ENCODE measurements at regions not wholly inside any gene's neighbourhood (a gene's known extent, or its start where the extent isn't known, plus 50 kb on each side); places are given as distances from the start of the nearest gene placed in this dataset.

DNA sequence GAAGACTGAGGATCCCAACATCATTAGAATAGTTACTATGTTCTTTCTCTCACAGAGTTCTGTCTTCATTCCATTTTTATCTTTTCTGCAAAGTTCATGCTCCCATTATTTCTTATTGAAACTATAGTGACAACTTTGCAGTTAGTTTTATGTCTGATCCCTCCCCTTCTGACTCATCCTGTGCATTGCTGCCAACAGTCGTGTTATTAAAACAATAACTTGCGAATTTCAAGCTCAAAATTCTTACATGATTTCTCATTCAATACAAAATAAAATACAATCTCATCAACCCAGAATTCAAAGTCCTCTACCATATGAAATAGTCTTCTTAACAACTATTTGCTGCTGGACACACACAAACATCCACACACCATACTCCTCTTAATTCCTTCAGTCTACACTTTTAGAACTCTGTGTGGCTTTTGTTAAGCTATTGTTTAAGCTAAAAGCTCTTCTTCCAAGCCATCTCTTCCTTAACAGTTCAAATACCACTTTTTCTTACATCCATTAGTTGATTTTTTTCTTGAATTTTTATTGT lies 261.4 kb upstream of the IRAK1BP1 start:
- no peak overlapping the region for H3K18ac ChIP-seq (ENCODE audit: low read length)
- H3K4me1 ChIP-seq (ENCODE audit: control insufficient read depth, low read depth, low read length), result no peaks in the 10 kb centered on the region
- H3K9ac ChIP-seq (ENCODE audit: low read length), result no peak overlapping the region
- no peak overlapping the region for H4K5ac ChIP-seq (ENCODE audit: low read length)
- H3K56ac ChIP-seq (ENCODE audit: low read length), result no peak overlapping the region
- WGBS (ENCODE audit: extremely low coverage, insufficient coverage, low lambda C conversion rate), result 100% methylated on average over 1 of the region's 2 CpGs
- no peak overlapping the region for H3K27ac ChIP-seq (ENCODE audit: low read depth, low read length)
- H2BK5ac ChIP-seq (ENCODE audit: low read length), result no peak overlapping the region
- H3K79me1 ChIP-seq (ENCODE audit: low read length), result no peaks in the 10 kb centered on the region
- no peak overlapping the region for H2BK120ac ChIP-seq (ENCODE audit: low read depth, low read length)
- no peak overlapping the region for H3K4ac ChIP-seq (ENCODE audit: low read depth, low read length)
- no peak overlapping the region for H2BK15ac ChIP-seq (replicated peaks; ENCODE audit: low read depth)
- H3K27me3 ChIP-seq (ENCODE audit: insufficient read depth, low read length, poor library complexity), result no peaks in the 10 kb centered on the region
- H4K8ac ChIP-seq (ENCODE audit: low read depth, low read length), result no peak overlapping the region
- H3K4me3 ChIP-seq (ENCODE audit: low read length), result no peak overlapping the region
- no peak for DNase-seq
- H3K36me3 ChIP-seq (ENCODE audit: control insufficient read depth, insufficient read depth, low read length), result no peaks in the 10 kb centered on the region
- H3K79me2 ChIP-seq (ENCODE audit: control insufficient read depth, insufficient read depth, low read length), result no peaks in the 10 kb centered on the region
- H3K23ac ChIP-seq (ENCODE audit: low read length), result no peak overlapping the region
- H2AK5ac ChIP-seq (ENCODE audit: low read length), result no peak overlapping the region
- no peak overlapping the region for H3K4me2 ChIP-seq (ENCODE audit: low read length)

DNA sequence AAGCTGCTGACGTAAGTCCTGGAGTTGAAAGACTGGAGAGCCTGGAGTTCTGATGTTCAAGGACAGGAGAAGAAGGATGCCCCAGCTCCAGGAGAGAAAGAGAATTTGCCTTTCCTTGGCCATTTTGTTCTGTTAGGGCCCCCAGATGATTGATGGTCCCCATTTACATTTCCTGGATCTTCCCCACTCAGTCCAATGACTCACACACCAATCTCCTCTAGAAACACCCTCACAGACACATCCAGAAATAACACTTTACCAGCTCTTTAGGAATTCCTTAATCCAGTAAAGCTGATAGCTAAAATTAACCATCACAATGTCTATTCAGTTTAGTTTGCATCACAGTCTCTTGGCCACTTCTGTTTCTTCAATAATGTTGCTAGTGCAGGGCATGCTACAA lies 260.2 kb upstream of the IRAK1BP1 start:
- Histone ChIP-seq H3K4me1 (ENCODE audit: control insufficient read depth, low read depth, low read length) (no peaks in the 10 kb centered on the region), H2BK5ac (ENCODE audit: low read length) (no peak overlapping the region), H2AK5ac (ENCODE audit: low read length) (no peak overlapping the region), H3K36me3 (ENCODE audit: control insufficient read depth, insufficient read depth, low read length) (no peaks in the 10 kb centered on the region), H3K79me2 (ENCODE audit: control insufficient read depth, insufficient read depth, low read length) (no peaks in the 10 kb centered on the region), H2BK120ac (ENCODE audit: low read depth, low read length) (no peak overlapping the region), H3K79me1 (ENCODE audit: low read length) (no peaks in the 10 kb centered on the region), H3K23ac (ENCODE audit: low read length) (no peak overlapping the region), H4K8ac (ENCODE audit: low read depth, low read length) (no peak overlapping the region), H3K4me2 (ENCODE audit: low read length) (no peak overlapping the region), H3K56ac (ENCODE audit: low read length) (no peak overlapping the region), H3K27me3 (ENCODE audit: insufficient read depth, low read length, poor library complexity) (no peaks in the 10 kb centered on the region), H3K9ac (ENCODE audit: low read length) (no peak overlapping the region), H3K4ac (ENCODE audit: low read depth, low read length) (no peak overlapping the region), H3K4me3 (ENCODE audit: low read length) (no peak overlapping the region), H4K5ac (ENCODE audit: low read length) (no peak overlapping the region), H3K18ac (ENCODE audit: low read length) (no peak overlapping the region), H3K27ac (ENCODE audit: low read depth, low read length) (no peak overlapping the region), H2BK15ac (replicated peaks; ENCODE audit: low read depth) (no peak overlapping the region)
- no peak for DNase-seq
- no CpG with 5 or more reads among the region's 1 CpG for WGBS (ENCODE audit: extremely low coverage, insufficient coverage, low lambda C conversion rate)

DNA sequence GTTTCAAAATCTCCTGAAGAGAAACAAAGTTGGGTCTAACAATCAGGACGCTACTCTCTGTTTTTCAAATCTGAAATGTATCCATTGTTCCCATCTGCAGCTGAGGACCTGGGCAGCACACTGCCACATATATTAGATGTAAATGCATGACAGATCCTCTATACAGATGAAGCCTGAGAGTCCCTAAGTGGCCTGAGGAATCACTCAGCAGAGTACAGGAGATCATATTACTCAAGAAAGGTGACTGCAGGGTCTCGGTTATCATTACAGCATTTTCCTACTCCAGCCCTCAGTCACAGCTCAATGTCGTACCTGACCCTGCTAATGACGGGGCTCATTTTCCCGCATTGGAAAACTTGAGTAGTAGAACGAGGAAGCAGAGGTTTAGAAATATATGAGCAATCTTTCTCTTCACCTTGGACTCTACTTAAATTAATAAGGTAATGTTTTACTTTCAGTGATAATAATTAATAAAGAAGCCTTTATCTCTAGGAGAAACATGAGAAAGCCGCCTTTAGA lies 256.2 kb upstream of the IRAK1BP1 start:
- no peak overlapping the region for H2BK5ac ChIP-seq (ENCODE audit: low read length)
- no peak overlapping the region for H3K18ac ChIP-seq (ENCODE audit: low read length)
- no peak overlapping the region for H2AK5ac ChIP-seq (ENCODE audit: low read length)
- no peak overlapping the region for H4K8ac ChIP-seq (ENCODE audit: low read depth, low read length)
- no peaks in the 10 kb centered on the region for H3K79me1 ChIP-seq (ENCODE audit: low read length)
- H3K79me2 ChIP-seq (ENCODE audit: control insufficient read depth, insufficient read depth, low read length), result no peaks in the 10 kb centered on the region
- H3K27ac ChIP-seq (ENCODE audit: low read depth, low read length), result no peak overlapping the region
- no peaks in the 10 kb centered on the region for H3K4me1 ChIP-seq (ENCODE audit: control insufficient read depth, low read depth, low read length)
- H3K23ac ChIP-seq (ENCODE audit: low read length), result no peak overlapping the region
- H3K36me3 ChIP-seq (ENCODE audit: control insufficient read depth, insufficient read depth, low read length), result no peaks in the 10 kb centered on the region
- no peak overlapping the region for H3K4me2 ChIP-seq (ENCODE audit: low read length)
- no peaks in the 10 kb centered on the region for H3K27me3 ChIP-seq (ENCODE audit: insufficient read depth, low read length, poor library complexity)
- no peak overlapping the region for H3K56ac ChIP-seq (ENCODE audit: low read length)
- DNase-seq, result peak; percentile 18
- WGBS (ENCODE audit: extremely low coverage, insufficient coverage, low lambda C conversion rate), result no CpG with 5 or more reads among the region's 7 CpGs
- H4K5ac ChIP-seq (ENCODE audit: low read length), result no peak overlapping the region
- no peak overlapping the region for H3K9ac ChIP-seq (ENCODE audit: low read length)
- H3K4me3 ChIP-seq (ENCODE audit: low read length), result no peak overlapping the region
- no peak overlapping the region for H3K4ac ChIP-seq (ENCODE audit: low read depth, low read length)
- no peak overlapping the region for H2BK15ac ChIP-seq (replicated peaks; ENCODE audit: low read depth)
- no peak overlapping the region for H2BK120ac ChIP-seq (ENCODE audit: low read depth, low read length)

DNA sequence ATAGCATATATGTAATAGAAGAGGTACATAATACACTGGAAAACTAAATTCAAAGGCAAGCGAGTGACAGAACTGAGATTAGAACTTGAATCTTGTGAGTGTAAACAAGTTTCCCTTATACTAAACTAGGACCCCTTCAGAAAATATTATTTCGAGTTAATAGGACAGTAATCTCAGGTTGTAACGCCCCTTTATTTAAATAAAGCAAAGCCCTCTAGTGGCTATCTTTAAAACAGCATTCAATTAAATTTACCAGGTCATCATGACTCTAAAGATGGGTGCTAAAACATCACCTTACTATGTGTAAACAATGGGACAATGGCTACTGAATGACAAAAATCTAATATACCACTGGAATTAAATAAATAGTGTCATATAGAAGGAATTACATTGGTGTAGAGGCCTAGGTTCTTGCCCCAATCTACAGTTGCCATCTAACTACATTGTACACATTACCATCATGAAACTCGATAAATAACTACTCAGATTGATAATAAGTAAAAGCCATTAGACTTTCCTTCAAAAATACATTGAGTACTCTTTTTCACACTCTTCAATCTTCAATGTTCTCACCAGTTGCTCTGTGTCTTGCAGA lies 255.4 kb upstream of the IRAK1BP1 start:
- peak; percentile 50 for DNase-seq
- H3K4me3 ChIP-seq (ENCODE audit: low read length), result no peak overlapping the region
- WGBS (ENCODE audit: extremely low coverage, insufficient coverage, low lambda C conversion rate), result no CpG with 5 or more reads among the region's 4 CpGs
- H3K4me1 ChIP-seq (ENCODE audit: control insufficient read depth, low read depth, low read length), result no peaks in the 10 kb centered on the region
- H3K27ac ChIP-seq (ENCODE audit: low read depth, low read length), result no peak overlapping the region
- H3K23ac ChIP-seq (ENCODE audit: low read length), result no peak overlapping the region
- H3K4me2 ChIP-seq (ENCODE audit: low read length), result no peak overlapping the region
- no peak overlapping the region for H2BK5ac ChIP-seq (ENCODE audit: low read length)
- H3K27me3 ChIP-seq (ENCODE audit: insufficient read depth, low read length, poor library complexity), result no peaks in the 10 kb centered on the region
- H3K79me2 ChIP-seq (ENCODE audit: control insufficient read depth, insufficient read depth, low read length), result no peaks in the 10 kb centered on the region
- H2BK120ac ChIP-seq (ENCODE audit: low read depth, low read length), result no peak overlapping the region
- no peak overlapping the region for H3K4ac ChIP-seq (ENCODE audit: low read depth, low read length)
- H2BK15ac ChIP-seq (replicated peaks; ENCODE audit: low read depth), result no peak overlapping the region
- no peaks in the 10 kb centered on the region for H3K79me1 ChIP-seq (ENCODE audit: low read length)
- H2AK5ac ChIP-seq (ENCODE audit: low read length), result no peak overlapping the region
- H3K9ac ChIP-seq (ENCODE audit: low read length), result no peak overlapping the region
- no peak overlapping the region for H4K5ac ChIP-seq (ENCODE audit: low read length)
- no peak overlapping the region for H3K56ac ChIP-seq (ENCODE audit: low read length)
- no peak overlapping the region for H4K8ac ChIP-seq (ENCODE audit: low read depth, low read length)
- H3K36me3 ChIP-seq (ENCODE audit: control insufficient read depth, insufficient read depth, low read length), result no peaks in the 10 kb centered on the region
- no peak overlapping the region for H3K18ac ChIP-seq (ENCODE audit: low read length)

DNA sequence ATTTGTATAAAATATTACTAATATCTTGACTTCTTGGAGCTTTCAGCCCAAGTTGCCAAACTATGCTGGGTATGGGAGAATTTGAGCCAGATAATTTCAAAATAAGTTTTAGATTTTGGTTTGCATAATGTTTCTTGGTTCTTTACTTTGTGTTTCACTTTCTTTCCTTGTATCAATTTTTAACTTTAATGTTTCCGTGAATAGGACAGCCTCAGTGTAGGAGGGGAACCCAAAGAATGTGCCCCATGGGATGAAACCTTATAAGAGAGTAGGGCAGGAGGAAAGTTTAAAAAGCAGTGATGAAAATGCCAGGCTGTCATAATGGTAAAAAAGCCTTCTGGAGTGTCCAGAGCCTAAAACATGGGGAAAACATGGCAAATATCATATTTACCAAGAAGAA lies 252.4 kb upstream of the IRAK1BP1 start:
- H3K23ac ChIP-seq (ENCODE audit: low read length), result no peak overlapping the region
- H3K4me2 ChIP-seq (ENCODE audit: low read length), result no peak overlapping the region
- no peak overlapping the region for H2AK5ac ChIP-seq (ENCODE audit: low read length)
- H3K4me3 ChIP-seq (ENCODE audit: low read length), result no peak overlapping the region
- H3K27me3 ChIP-seq (ENCODE audit: insufficient read depth, low read length, poor library complexity), result no peaks in the 10 kb centered on the region
- H3K56ac ChIP-seq (ENCODE audit: low read length), result no peak overlapping the region
- H3K27ac ChIP-seq (ENCODE audit: low read depth, low read length), result no peak overlapping the region
- H3K18ac ChIP-seq (ENCODE audit: low read length), result no peak overlapping the region
- H3K9ac ChIP-seq (ENCODE audit: low read length), result no peak overlapping the region
- H3K4me1 ChIP-seq (ENCODE audit: control insufficient read depth, low read depth, low read length), result no peaks in the 10 kb centered on the region
- no peak for DNase-seq
- no peak overlapping the region for H4K8ac ChIP-seq (ENCODE audit: low read depth, low read length)
- WGBS (ENCODE audit: extremely low coverage, insufficient coverage, low lambda C conversion rate), result no CpG with 5 or more reads among the region's 1 CpG
- no peak overlapping the region for H2BK15ac ChIP-seq (replicated peaks; ENCODE audit: low read depth)
- no peak overlapping the region for H3K4ac ChIP-seq (ENCODE audit: low read depth, low read length)
- no peak overlapping the region for H2BK120ac ChIP-seq (ENCODE audit: low read depth, low read length)
- no peaks in the 10 kb centered on the region for H3K79me2 ChIP-seq (ENCODE audit: control insufficient read depth, insufficient read depth, low read length)
- H2BK5ac ChIP-seq (ENCODE audit: low read length), result no peak overlapping the region
- H3K79me1 ChIP-seq (ENCODE audit: low read length), result no peaks in the 10 kb centered on the region
- H4K5ac ChIP-seq (ENCODE audit: low read length), result no peak overlapping the region
- no peaks in the 10 kb centered on the region for H3K36me3 ChIP-seq (ENCODE audit: control insufficient read depth, insufficient read depth, low read length)

DNA sequence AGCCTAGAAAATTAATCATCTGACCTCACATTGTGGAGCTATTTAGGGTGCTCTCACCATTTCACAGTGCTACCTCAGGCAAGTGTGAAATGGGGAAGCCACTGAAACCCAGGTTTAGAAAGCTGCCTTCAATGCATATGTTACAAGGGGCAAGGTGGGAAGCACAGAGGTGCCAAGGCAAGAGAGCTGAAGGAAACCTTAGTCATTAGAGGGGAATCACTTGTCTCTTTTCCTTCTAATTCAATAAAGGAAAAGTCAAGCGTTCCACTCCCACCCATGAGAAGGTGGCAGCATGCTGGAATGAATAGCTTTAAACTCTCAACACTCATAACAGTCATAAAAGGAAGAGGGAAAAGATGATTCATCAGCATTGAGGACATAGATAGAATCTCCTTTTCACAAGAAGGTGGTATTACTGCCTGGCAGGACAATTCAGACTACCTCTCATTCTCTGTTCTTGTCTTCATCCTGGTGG lies 251.9 kb upstream of the IRAK1BP1 start:
- no CpG with 5 or more reads among the region's 1 CpG for WGBS (ENCODE audit: extremely low coverage, insufficient coverage, low lambda C conversion rate)

More for the DNA sequence above, 251.9 kb upstream of the IRAK1BP1 start:
- Histone ChIP-seq H2AK5ac (ENCODE audit: low read length) (no peak overlapping the region), H3K23ac (ENCODE audit: low read length) (no peak overlapping the region), H3K4me3 (ENCODE audit: low read length) (no peak overlapping the region), H2BK5ac (ENCODE audit: low read length) (no peak overlapping the region), H3K4me1 (ENCODE audit: control insufficient read depth, low read depth, low read length) (no peaks in the 10 kb centered on the region), H3K4me2 (ENCODE audit: low read length) (no peak overlapping the region), H3K18ac (ENCODE audit: low read length) (no peak overlapping the region), H3K56ac (ENCODE audit: low read length) (no peak overlapping the region), H3K27ac (ENCODE audit: low read depth, low read length) (no peak overlapping the region), H4K8ac (ENCODE audit: low read depth, low read length) (no peak overlapping the region), H2BK15ac (replicated peaks; ENCODE audit: low read depth) (no peak overlapping the region), H3K79me1 (ENCODE audit: low read length) (no peaks in the 10 kb centered on the region), H3K4ac (ENCODE audit: low read depth, low read length) (no peak overlapping the region), H3K9ac (ENCODE audit: low read length) (no peak overlapping the region), H4K5ac (ENCODE audit: low read length) (no peak overlapping the region), H3K79me2 (ENCODE audit: control insufficient read depth, insufficient read depth, low read length) (no peaks in the 10 kb centered on the region), H2BK120ac (ENCODE audit: low read depth, low read length) (no peak overlapping the region), H3K36me3 (ENCODE audit: control insufficient read depth, insufficient read depth, low read length) (no peaks in the 10 kb centered on the region), H3K27me3 (ENCODE audit: insufficient read depth, low read length, poor library complexity) (no peaks in the 10 kb centered on the region)
- DNase-seq, result no peak
